ENCODE measurements at regions not wholly inside any gene's neighbourhood (a gene's known extent, or its start where the extent isn't known, plus 50 kb on each side); places are given as distances from the start of the nearest gene placed in this dataset.
A peak's percentile ranks its signal among the peaks of the same experiment; 100 is the strongest.
"Not testable (repeated sequence)": the region's sequence is repeated elsewhere in the genome, so short reads cannot be mapped to it uniquely, and the experiment has no call there.

DNA sequence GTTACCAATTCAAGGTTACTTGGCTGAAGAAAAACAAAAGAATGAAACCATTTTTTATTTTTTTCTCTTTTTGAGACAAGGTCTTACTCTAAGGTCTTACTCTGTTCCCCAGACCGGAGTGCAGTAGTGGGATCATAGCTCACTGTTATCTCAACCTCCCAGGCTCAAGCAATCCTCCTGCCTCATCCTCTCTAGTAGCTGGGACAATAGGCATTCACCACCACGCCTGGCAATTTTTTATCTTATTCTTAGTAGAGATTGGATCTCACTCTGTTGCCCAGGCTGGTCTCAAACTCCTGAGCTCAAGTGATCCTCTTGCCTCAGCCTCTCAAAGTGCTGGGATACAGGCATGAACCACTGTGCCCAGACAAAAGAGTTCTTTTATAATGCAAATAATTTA is 3732.0 kb upstream of the OR11H1 start:
- H3K9me3 Mint-ChIP-seq; H3K27me3 ChIP-seq (ENCODE audit: control insufficient read depth in 2 of 2, insufficient read depth in 2 of 2, low read length in 2 of 2); H3K4me1 ChIP-seq (ENCODE audit: control insufficient read depth in 2 of 2, insufficient read depth in 2 of 2, low read length in 2 of 2); H3K4me3 ChIP-seq (ENCODE audit: low read length); H3K36me3 Mint-ChIP-seq; ATAC-seq; H3K27me3 Mint-ChIP-seq; H3K27ac Mint-ChIP-seq; H3K27ac ChIP-seq (ENCODE audit: low read depth, low read length); H3K36me3 ChIP-seq (ENCODE audit: control insufficient read depth in 2 of 3, insufficient read depth in 3 of 3, low read length in 3 of 3); CTCF ChIA-PET; POLR2A ChIA-PET; H3K4me1 Mint-ChIP-seq; H3K9me3 ChIP-seq (ENCODE audit: control insufficient read depth in 2 of 3, low read length in 3 of 3); DNase-seq; intact Hi-C loops (cut with micrococcal nuclease); H3K4me3 Mint-ChIP-seq: not testable (repeated sequence)

DNA sequence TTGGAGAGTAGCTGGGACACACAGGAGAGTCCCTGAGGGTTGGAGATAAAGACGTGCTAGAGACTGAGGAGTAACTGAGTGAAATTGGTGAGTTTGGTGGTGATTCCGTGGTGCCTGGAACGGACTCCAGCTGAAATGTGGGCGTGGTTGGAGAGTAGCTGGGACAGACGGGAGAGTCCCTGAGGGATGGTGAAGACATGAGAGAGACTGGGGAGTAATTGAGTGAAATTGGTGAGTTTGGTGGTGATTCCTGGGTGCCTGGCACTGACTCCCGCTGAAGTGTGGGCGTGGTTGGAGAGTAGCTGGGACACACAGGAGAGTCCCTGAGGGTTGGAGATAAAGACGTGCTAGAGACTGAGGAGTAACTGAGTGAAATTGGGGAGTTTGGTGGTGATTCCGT is 3712.5 kb upstream of the OR11H1 start:
- H3K27me3 ChIP-seq (ENCODE audit: control insufficient read depth in 2 of 2, insufficient read depth in 2 of 2, low read length in 2 of 2); H3K4me1 ChIP-seq (ENCODE audit: control insufficient read depth in 2 of 2, insufficient read depth in 2 of 2, low read length in 2 of 2); CTCF ChIA-PET; H3K4me3 ChIP-seq (ENCODE audit: low read length); H3K9me3 ChIP-seq (ENCODE audit: control insufficient read depth in 2 of 3, low read length in 3 of 3); H3K27me3 Mint-ChIP-seq; H3K4me3 Mint-ChIP-seq; POLR2A ChIA-PET; H3K27ac ChIP-seq (ENCODE audit: low read depth, low read length); DNase-seq; H3K36me3 ChIP-seq (ENCODE audit: control insufficient read depth in 2 of 3, insufficient read depth in 3 of 3, low read length in 3 of 3); H3K27ac Mint-ChIP-seq; H3K4me1 Mint-ChIP-seq; intact Hi-C loops (cut with micrococcal nuclease); H3K36me3 Mint-ChIP-seq; ATAC-seq: not testable (repeated sequence)
- H3K9me3 Mint-ChIP-seq: peaks cover 3 to 27% (median 6%) of the 10 kb centered on the region in 11 donors

DNA sequence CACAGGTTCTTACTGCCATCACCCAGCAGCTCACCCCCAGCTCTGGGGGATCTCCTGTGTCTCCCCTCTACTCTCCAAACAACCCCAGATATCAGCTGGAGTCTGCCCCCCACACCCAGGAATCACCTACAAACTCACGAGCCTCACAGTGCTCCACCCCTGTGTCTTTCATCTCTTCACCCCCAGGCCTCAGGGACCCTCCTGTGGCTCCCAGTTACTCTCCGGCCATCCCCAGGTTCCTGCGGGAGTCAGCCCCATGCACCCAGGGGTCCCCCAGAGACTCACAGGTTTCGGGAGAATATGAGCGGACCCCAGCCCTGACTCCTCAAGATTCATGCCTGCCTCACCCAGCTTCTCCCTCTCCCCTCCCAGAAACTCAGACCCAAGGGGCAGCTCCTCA is 3709.1 kb upstream of the OR11H1 start:
- DNase-seq; H3K27ac Mint-ChIP-seq; H3K27me3 ChIP-seq (ENCODE audit: control insufficient read depth in 2 of 2, insufficient read depth in 2 of 2, low read length in 2 of 2); POLR2A ChIA-PET; CTCF ChIA-PET; ATAC-seq; intact Hi-C loops (cut with micrococcal nuclease); H3K9me3 ChIP-seq (ENCODE audit: control insufficient read depth in 2 of 3, low read length in 3 of 3); H3K4me3 Mint-ChIP-seq; H3K36me3 Mint-ChIP-seq; H3K4me1 ChIP-seq (ENCODE audit: control insufficient read depth in 2 of 2, insufficient read depth in 2 of 2, low read length in 2 of 2); H3K4me1 Mint-ChIP-seq; H3K36me3 ChIP-seq (ENCODE audit: control insufficient read depth in 2 of 3, insufficient read depth in 3 of 3, low read length in 3 of 3); H3K27ac ChIP-seq (ENCODE audit: low read depth, low read length); H3K4me3 ChIP-seq (ENCODE audit: low read length); H3K27me3 Mint-ChIP-seq: not testable (repeated sequence)
- H3K9me3 Mint-ChIP-seq: peaks cover 3 to 35% (median 6%) of the 10 kb centered on the region in 11 donors

DNA sequence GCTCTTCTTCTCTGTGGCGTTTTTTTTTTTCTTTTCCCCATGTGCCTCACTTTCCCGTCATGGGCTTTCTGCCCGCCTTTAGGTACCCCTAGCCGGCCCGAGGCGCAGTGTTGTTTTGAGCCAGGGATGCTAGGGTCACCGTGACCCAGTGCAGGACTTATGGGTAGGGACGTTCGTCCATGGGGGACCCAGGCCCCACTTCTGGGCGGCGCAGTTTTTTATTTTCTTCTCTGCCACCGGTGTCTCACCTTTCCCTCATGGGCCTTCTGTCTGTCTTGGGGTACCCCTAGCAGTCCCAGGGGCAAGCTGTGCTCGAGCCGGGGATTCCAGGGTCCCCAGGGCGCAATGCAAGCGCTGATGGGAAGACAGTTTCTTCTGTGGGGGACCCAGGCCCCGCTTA is 3705.7 kb upstream of the OR11H1 start:
- H3K4me3 ChIP-seq (ENCODE audit: low read length); DNase-seq; H3K9me3 ChIP-seq (ENCODE audit: control insufficient read depth in 2 of 3, low read length in 3 of 3); POLR2A ChIA-PET; H3K4me1 Mint-ChIP-seq; H3K36me3 Mint-ChIP-seq; H3K27me3 Mint-ChIP-seq; H3K27ac ChIP-seq (ENCODE audit: low read depth, low read length); H3K27me3 ChIP-seq (ENCODE audit: control insufficient read depth in 2 of 2, insufficient read depth in 2 of 2, low read length in 2 of 2); CTCF ChIA-PET; H3K4me3 Mint-ChIP-seq; intact Hi-C loops (cut with micrococcal nuclease); H3K4me1 ChIP-seq (ENCODE audit: control insufficient read depth in 2 of 2, insufficient read depth in 2 of 2, low read length in 2 of 2); ATAC-seq; H3K36me3 ChIP-seq (ENCODE audit: control insufficient read depth in 2 of 3, insufficient read depth in 3 of 3, low read length in 3 of 3); H3K27ac Mint-ChIP-seq: not testable (repeated sequence)
- H3K9me3 Mint-ChIP-seq: peaks cover 0 to 28% (median 0%) of the 10 kb centered on the region in 11 donors

GRCh38 chr22:11825009-11825408 is 3703.0 kb upstream of the OR11H1 start:
- H3K4me1 ChIP-seq (ENCODE audit: control insufficient read depth in 2 of 2, insufficient read depth in 2 of 2, low read length in 2 of 2); H3K36me3 Mint-ChIP-seq; POLR2A ChIA-PET; H3K27ac Mint-ChIP-seq; H3K36me3 ChIP-seq (ENCODE audit: control insufficient read depth in 2 of 3, insufficient read depth in 3 of 3, low read length in 3 of 3); H3K4me1 Mint-ChIP-seq; H3K27ac ChIP-seq (ENCODE audit: low read depth, low read length); ATAC-seq; intact Hi-C loops (cut with micrococcal nuclease); H3K27me3 ChIP-seq (ENCODE audit: control insufficient read depth in 2 of 2, insufficient read depth in 2 of 2, low read length in 2 of 2); H3K4me3 ChIP-seq (ENCODE audit: low read length); CTCF ChIA-PET; DNase-seq; H3K27me3 Mint-ChIP-seq; H3K4me3 Mint-ChIP-seq; H3K9me3 ChIP-seq (ENCODE audit: control insufficient read depth in 2 of 3, low read length in 3 of 3): not testable (repeated sequence)
- peaks cover 0 to 13% (median 0%) of the 10 kb centered on the region in 11 donors for H3K9me3 Mint-ChIP-seq

- CTCF ChIA-PET; H3K4me1 Mint-ChIP-seq; intact Hi-C loops (cut with micrococcal nuclease); H3K27ac ChIP-seq (ENCODE audit: low read depth, low read length); H3K4me3 Mint-ChIP-seq; H3K9me3 ChIP-seq (ENCODE audit: control insufficient read depth in 2 of 3, low read length in 3 of 3); H3K4me3 ChIP-seq (ENCODE audit: low read length); DNase-seq; POLR2A ChIA-PET; H3K4me1 ChIP-seq (ENCODE audit: control insufficient read depth in 2 of 2, insufficient read depth in 2 of 2, low read length in 2 of 2); H3K9me3 Mint-ChIP-seq; H3K36me3 ChIP-seq (ENCODE audit: control insufficient read depth in 2 of 3, insufficient read depth in 3 of 3, low read length in 3 of 3); H3K27me3 Mint-ChIP-seq; ATAC-seq; H3K27ac Mint-ChIP-seq; H3K36me3 Mint-ChIP-seq; H3K27me3 ChIP-seq (ENCODE audit: control insufficient read depth in 2 of 2, insufficient read depth in 2 of 2, low read length in 2 of 2): not testable (repeated sequence)
These were observed 3702.0 kb upstream of the OR11H1 start for GRCh38 chr22:11826000-11826399.

GRCh38 chr22:11829426-11829825 is 3698.6 kb upstream of the OR11H1 start:
- H3K36me3 ChIP-seq (ENCODE audit: control insufficient read depth in 2 of 3, insufficient read depth in 3 of 3, low read length in 3 of 3); H3K36me3 Mint-ChIP-seq; intact Hi-C loops (cut with micrococcal nuclease); H3K27ac Mint-ChIP-seq; ATAC-seq; H3K4me1 Mint-ChIP-seq; H3K27me3 ChIP-seq (ENCODE audit: control insufficient read depth in 2 of 2, insufficient read depth in 2 of 2, low read length in 2 of 2); H3K4me3 Mint-ChIP-seq; H3K4me1 ChIP-seq (ENCODE audit: control insufficient read depth in 2 of 2, insufficient read depth in 2 of 2, low read length in 2 of 2); POLR2A ChIA-PET; CTCF ChIA-PET; H3K27me3 Mint-ChIP-seq; H3K4me3 ChIP-seq (ENCODE audit: low read length); H3K9me3 ChIP-seq (ENCODE audit: control insufficient read depth in 2 of 3, low read length in 3 of 3); H3K27ac ChIP-seq (ENCODE audit: low read depth, low read length); H3K9me3 Mint-ChIP-seq: not testable (repeated sequence)
- DNase-seq: peak in 2 of 9 donors; percentile 2 to 7

Measured in naive thymus-derived CD4-positive, alpha-beta T cell (primary cell).